H9 (cell line): ENCODE measurements at regions not wholly inside any gene's neighbourhood (a gene's known extent, or its start where the extent isn't known, plus 50 kb on each side); places are given as distances from the start of the nearest gene placed in this dataset.

Experiments
- DNase-seq: peaks from one replicate; pipeline ENCODE4 v3.0.0-alpha.2; 2017
- H2AFZ ChIP-seq: one replicate; pipeline ENCODE4 v1.6.1; 2013; ENCODE audit warnings: mild to moderate bottlenecking, low read length, control low read depth, moderate library complexity
- H2AK5ac ChIP-seq: 2 replicates; pipeline ENCODE4 v1.6.1; 2013; ENCODE audit warnings: low read length, control low read depth, mixed read lengths; ENCODE audit not compliant: insufficient read length
- H2BK120ac ChIP-seq: one replicate; pipeline ENCODE4 v1.6.1; 2013; ENCODE audit warnings: low read depth, mild to moderate bottlenecking, low read length, control low read depth, inconsistent platforms; ENCODE audit not compliant: poor library complexity, severe bottlenecking
- H2BK12ac ChIP-seq: 2 replicates; pipeline ENCODE4 v1.6.1; 2013; ENCODE audit warnings: low read length, control low read depth, mixed read lengths, low read depth; ENCODE audit not compliant: insufficient read length
- H2BK15ac ChIP-seq: 2 replicates; pipeline ENCODE4 v1.6.1; 2013; ENCODE audit warnings: low read depth, low read length, control low read depth
- H2BK20ac ChIP-seq: one replicate; pipeline ENCODE4 v1.6.1; 2013; ENCODE audit warnings: low read depth, mild to moderate bottlenecking, low read length, control low read depth, inconsistent platforms; ENCODE audit not compliant: poor library complexity, severe bottlenecking
- H2BK5ac ChIP-seq: 2 replicates; pipeline ENCODE4 v1.6.1; 2013; ENCODE audit warnings: low read length, control low read depth, mixed read lengths; ENCODE audit not compliant: insufficient read length
- H3K14ac ChIP-seq: 2 replicates; pipeline ENCODE4 v1.6.1; 2013; ENCODE audit warnings: low read length, control low read depth; ENCODE audit not compliant: insufficient read depth
- H3K18ac ChIP-seq: 2 replicates; pipeline ENCODE4 v1.6.1; 2013; ENCODE audit warnings: low read depth, mild to moderate bottlenecking, mixed read lengths, low read length, control low read depth; ENCODE audit not compliant: insufficient read length
- H3K23ac ChIP-seq: 2 replicates; pipeline ENCODE4 v1.6.1; 2013; ENCODE audit warnings: low read length, control low read depth, mixed read lengths, low read depth; ENCODE audit not compliant: insufficient read length
- H3K23me2 ChIP-seq: 2 replicates; pipeline ENCODE4 v1.6.1; 2013; ENCODE audit warnings: low read depth, mild to moderate bottlenecking, mixed read lengths, low read length, control low read depth; ENCODE audit not compliant: insufficient read length, poor library complexity, severe bottlenecking
- H3K27ac ChIP-seq: 2 replicates; pipeline ENCODE4 v1.5.1; 2013; ENCODE audit warnings: low read length, control low read depth, mixed read lengths, low read depth; ENCODE audit not compliant: insufficient read length
- H3K27me3 ChIP-seq: 2 replicates; pipeline ENCODE4 v1.6.1; 2013; ENCODE audit warnings: low read length, control low read depth, inconsistent platforms; ENCODE audit not compliant: insufficient read depth
- H3K4ac ChIP-seq: 2 replicates; pipeline ENCODE4 v1.6.1; 2013; ENCODE audit warnings: low read depth, mild to moderate bottlenecking, control low read depth, inconsistent platforms, low read length, moderate library complexity
- H3K4me1 ChIP-seq: 2 replicates; pipeline ENCODE4 v1.6.1; 2013; ENCODE audit warnings: low read length, control low read depth, inconsistent platforms; ENCODE audit not compliant: insufficient read depth
- H3K4me2 ChIP-seq: 2 replicates; pipeline ENCODE4 v1.6.1; 2013; ENCODE audit warnings: low read length, control low read depth, mixed read lengths; ENCODE audit not compliant: insufficient read length, insufficient read depth
- H3K56ac ChIP-seq: 2 replicates; pipeline ENCODE4 v1.6.1; 2013; ENCODE audit warnings: low read depth, mild to moderate bottlenecking, mixed read lengths, low read length, control low read depth; ENCODE audit not compliant: insufficient read length
- H3K79me1 ChIP-seq: 2 replicates; pipeline ENCODE4 v1.6.1; 2013; ENCODE audit warnings: low read depth, mild to moderate bottlenecking, moderate library complexity, low read length, control low read depth, inconsistent platforms; ENCODE audit not compliant: insufficient read depth, poor library complexity, severe bottlenecking
- H3K79me2 ChIP-seq: 2 replicates; pipeline ENCODE4 v1.6.1; 2013; ENCODE audit warnings: low read length, control low read depth, inconsistent platforms; ENCODE audit not compliant: insufficient read depth
- H3K9ac ChIP-seq: 2 replicates; pipeline ENCODE4 v1.6.1; 2013; ENCODE audit warnings: low read length, control low read depth, mixed read lengths; ENCODE audit not compliant: insufficient read length; ENCODE audit errors: extremely low read depth
- H3K9me3 ChIP-seq: one replicate; pipeline ENCODE4 v1.6.1; 2013; ENCODE audit warnings: low read depth, low read length, inconsistent platforms; ENCODE audit not compliant: control insufficient read depth
- H3T11ph ChIP-seq: one replicate; pipeline ENCODE4 v1.6.1; 2013; ENCODE audit warnings: mild to moderate bottlenecking, low read length, control low read depth, inconsistent platforms
- H4K20me1 ChIP-seq: one replicate; pipeline ENCODE4 v1.6.1; 2013; ENCODE audit not compliant: control insufficient read depth, insufficient read length, insufficient read depth
- H4K5ac ChIP-seq: 2 replicates; pipeline ENCODE4 v1.6.1; 2013; ENCODE audit warnings: low read depth, mild to moderate bottlenecking, mixed read lengths, low read length, control low read depth; ENCODE audit not compliant: insufficient read length
- H4K8ac ChIP-seq: replicated peaks from 2 replicates; pipeline ENCODE4 v1.6.1; 2013; ENCODE audit warnings: low read length, control low read depth, mixed read lengths, low read depth; ENCODE audit not compliant: insufficient read length
- H4K91ac ChIP-seq: 2 replicates; pipeline ENCODE4 v1.6.1; 2013; ENCODE audit warnings: low read depth, mild to moderate bottlenecking, moderate library complexity, mixed read lengths, low read length, control low read depth; ENCODE audit not compliant: insufficient read length
- H3K27ac Mint-ChIP-seq, 3 experiments: 2 replicates in 2 of 3; 3 replicates in 1 of 3; pipeline ENCODE4 v1.8.0; 2020 to 2021; ENCODE audit warnings: mixed read lengths in 3 of 3, mild to moderate bottlenecking in 1 of 3, moderate library complexity in 1 of 3
- H3K27me3 Mint-ChIP-seq: 2 replicates; pipeline ENCODE4 v1.8.0; 2021; ENCODE audit warnings: low read depth, mild to moderate bottlenecking, moderate library complexity, mixed read lengths
- H3K36me3 Mint-ChIP-seq, 3 experiments: 2 replicates in 2 of 3; 3 replicates in 1 of 3; pipeline ENCODE4 v1.8.0; 2020 to 2021; ENCODE audit warnings: low read depth in 3 of 3, mixed read lengths in 3 of 3; ENCODE audit not compliant: insufficient read depth in 1 of 3
- H3K4me1 Mint-ChIP-seq, 2 experiments: 2 replicates each; pipeline ENCODE4 v1.8.0; 2020; ENCODE audit warnings: mixed read lengths in 2 of 2
- H3K4me3 Mint-ChIP-seq, 2 experiments: 2 replicates in 1 of 2; 3 replicates in 1 of 2; pipeline ENCODE4 v1.8.0; 2020 to 2021; ENCODE audit warnings: mild to moderate bottlenecking in 2 of 2, mixed read lengths in 2 of 2, moderate library complexity in 1 of 2
- H3K9me3 Mint-ChIP-seq, 2 experiments: 2 replicates in 1 of 2; 3 replicates in 1 of 2; pipeline ENCODE4 v1.8.0; 2020; ENCODE audit warnings: mild to moderate bottlenecking in 2 of 2, mixed read lengths in 2 of 2, moderate library complexity in 1 of 2
- CTCF ChIP-seq: fragments of 200-600 bp; sonication (generic); conservative IDR thresholded peaks from 3 replicates; pipeline ENCODE4 v1.8.0; 2021; ENCODE audit warnings: antibody characterized with exemption, mild to moderate bottlenecking
- WGBS: extraction: QIAGEN DNeasy Blood & Tissue Kit; methylation state at CpG from one replicate; pipeline ENCODE4 v1.1.7; 2013; ENCODE audit warnings: missing lambda C conversion rate, low lambda C conversion rate, mixed read lengths; ENCODE audit not compliant: insufficient read length; ENCODE audit errors: extremely low coverage; 5-methylcytosine and 5-hydroxymethylcytosine counted together

- TF ChIP-seq CTCF, result no peak
- Histone ChIP-seq H2AK5ac (no peak overlapping the region), H3K79me2 (no peaks in the 10 kb centered on the region), H4K5ac (no peak overlapping the region), H3K23ac (no peak overlapping the region), H3K9ac (no peak overlapping the region), H2BK120ac (no peak overlapping the region), H2BK12ac (no peak overlapping the region), H3K79me1 (no peaks in the 10 kb centered on the region), H2BK15ac (no peak overlapping the region), H3K27me3 (no peaks in the 10 kb centered on the region), H3K4ac (no peak overlapping the region), H4K8ac (no peak overlapping the region), H3T11ph (no peak overlapping the region), H2BK20ac (no peak overlapping the region), H3K18ac (no peak overlapping the region), H3K9me3 (no peaks in the 10 kb centered on the region), H3K27ac (no peak overlapping the region), H2AFZ (no peak overlapping the region), H3K14ac (no peak overlapping the region), H3K23me2 (no peaks in the 10 kb centered on the region), H3K4me1 (peaks cover 8% of the 10 kb centered on the region; the same call in 1 of the 2 replicates), H4K91ac (no peak overlapping the region), H3K4me2 (no peak overlapping the region), H3K56ac (no peak overlapping the region), H4K20me1 (no peaks in the 10 kb centered on the region), H2BK5ac (no peak overlapping the region)
- no peak for DNase-seq
- Mint-ChIP-seq H3K36me3 (no peaks in the 10 kb centered on the region), H3K27me3 (no peaks in the 10 kb centered on the region), H3K9me3 (no peaks in the 10 kb centered on the region), H3K27ac (no peak overlapping the region), H3K4me1 (peaks cover 15 to 20% of the 10 kb centered on the region in 2 experiments), H3K4me3 (no peak overlapping the region)
- WGBS, result no CpG with 5 or more reads among the region's 1 CpG
These were observed 112.6 kb upstream of the PKN2 start for GRCh38 chr1:88571506-88571905.
